HFF-Myc (cell line): ENCODE measurements at regions not wholly inside any gene's neighbourhood (a gene's known extent, or its start where the extent isn't known, plus 50 kb on each side); places are given as distances from the start of the nearest gene placed in this dataset.

Experiments used
- DNase-seq: peaks from one replicate; pipeline ENCODE4 v3.0.0-alpha.2; 2011; ENCODE audit warnings: low read depth; ENCODE audit errors: extremely low read depth
- H3K4me3 ChIP-seq: replicated peaks from 2 replicates; pipeline ENCODE4 v1.5.1; 2011; ENCODE audit warnings: low read depth, mild to moderate bottlenecking, control low read depth, low read length
- TF ChIP-seq, protein P1 (sequence below): IDR thresholded peaks from 2 replicates; pipeline ENCODE4 v1.5.1; 2012; ENCODE audit warnings: mild to moderate bottlenecking, low read depth, low read length, control low read depth; ENCODE audit errors: missing control alignments

DNA sequence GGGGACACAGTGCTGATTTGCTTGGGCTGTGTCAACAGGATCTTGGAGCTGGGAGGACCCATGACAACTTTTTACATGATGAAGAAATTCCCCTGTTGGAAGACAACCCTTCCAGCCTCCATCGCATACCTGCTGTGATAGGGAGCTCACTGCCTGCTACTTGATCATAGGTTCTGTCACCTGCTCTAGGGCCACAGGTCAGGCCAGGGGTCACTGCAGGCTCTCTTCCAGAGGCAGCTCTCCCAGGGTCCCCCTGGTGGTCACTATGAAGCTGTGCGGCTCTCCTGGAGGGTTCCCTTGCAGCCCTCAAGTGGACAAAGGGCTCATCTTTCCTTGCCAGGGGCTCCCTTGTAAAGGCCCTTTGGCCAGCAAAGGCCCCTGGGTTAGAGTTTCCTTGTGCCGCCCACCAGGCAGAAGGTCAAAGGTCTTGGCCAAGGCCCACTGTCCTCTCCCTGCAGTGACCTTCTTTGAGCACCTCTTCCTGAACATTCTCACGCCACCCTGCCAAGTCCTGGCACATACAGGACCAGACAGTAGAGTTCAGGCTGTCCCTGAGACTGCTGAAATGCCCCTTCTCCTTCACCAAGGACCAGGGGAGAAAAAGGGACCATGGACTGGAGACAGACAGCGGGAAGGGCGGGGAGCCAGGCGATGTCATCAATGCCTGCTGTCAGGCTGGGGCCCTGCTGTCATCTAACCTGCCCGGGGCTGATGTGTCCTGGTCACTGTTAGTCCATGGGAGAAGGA lies 345.1 kb downstream of the DYSF start:
- no peak overlapping the region for H3K4me3 ChIP-seq
- TF ChIP-seq, protein P1, sequence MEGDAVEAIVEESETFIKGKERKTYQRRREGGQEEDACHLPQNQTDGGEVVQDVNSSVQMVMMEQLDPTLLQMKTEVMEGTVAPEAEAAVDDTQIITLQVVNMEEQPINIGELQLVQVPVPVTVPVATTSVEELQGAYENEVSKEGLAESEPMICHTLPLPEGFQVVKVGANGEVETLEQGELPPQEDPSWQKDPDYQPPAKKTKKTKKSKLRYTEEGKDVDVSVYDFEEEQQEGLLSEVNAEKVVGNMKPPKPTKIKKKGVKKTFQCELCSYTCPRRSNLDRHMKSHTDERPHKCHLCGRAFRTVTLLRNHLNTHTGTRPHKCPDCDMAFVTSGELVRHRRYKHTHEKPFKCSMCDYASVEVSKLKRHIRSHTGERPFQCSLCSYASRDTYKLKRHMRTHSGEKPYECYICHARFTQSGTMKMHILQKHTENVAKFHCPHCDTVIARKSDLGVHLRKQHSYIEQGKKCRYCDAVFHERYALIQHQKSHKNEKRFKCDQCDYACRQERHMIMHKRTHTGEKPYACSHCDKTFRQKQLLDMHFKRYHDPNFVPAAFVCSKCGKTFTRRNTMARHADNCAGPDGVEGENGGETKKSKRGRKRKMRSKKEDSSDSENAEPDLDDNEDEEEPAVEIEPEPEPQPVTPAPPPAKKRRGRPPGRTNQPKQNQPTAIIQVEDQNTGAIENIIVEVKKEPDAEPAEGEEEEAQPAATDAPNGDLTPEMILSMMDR = peak; percentile 87
- no peak for DNase-seq

DNA sequence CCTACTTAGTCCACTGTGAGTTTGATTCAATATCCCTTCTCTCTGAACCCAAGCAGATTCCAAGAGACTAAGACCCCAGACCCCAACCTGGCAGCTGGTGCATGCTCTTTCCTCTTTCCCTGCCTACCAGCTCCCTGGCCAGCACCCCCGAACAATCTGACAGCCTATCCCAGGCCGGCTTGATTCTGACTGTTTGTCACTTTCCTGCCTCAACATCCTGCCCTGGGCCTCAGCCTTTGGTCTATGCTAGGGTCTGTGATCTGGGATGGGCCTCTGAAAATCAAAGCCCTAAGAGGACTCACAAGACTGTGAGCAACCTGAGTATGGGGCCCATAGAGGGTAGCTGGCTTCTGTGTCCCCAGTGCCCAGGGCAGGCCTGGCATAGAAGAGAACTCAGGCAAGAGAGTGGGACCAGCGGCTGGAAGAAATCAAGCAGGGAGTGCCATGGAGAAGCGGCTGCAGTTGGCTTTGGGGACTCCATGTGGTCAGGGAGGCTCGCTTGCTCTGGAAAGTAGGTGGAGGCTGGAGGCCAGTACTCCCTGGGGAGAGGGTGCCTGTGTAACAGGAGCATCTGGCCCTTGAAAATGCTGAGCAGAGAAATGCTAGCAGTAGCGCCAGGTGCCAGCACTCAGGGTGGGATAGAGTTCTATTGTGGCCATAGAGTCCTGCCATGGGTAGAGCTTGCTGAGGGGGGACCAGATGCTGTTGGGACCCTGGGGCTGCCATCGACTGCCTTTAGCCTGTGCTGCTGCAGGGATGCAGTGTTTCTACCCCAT lies 343.9 kb downstream of the DYSF start:
- TF ChIP-seq, protein P1 = no peak
- no peak for DNase-seq

DNA sequence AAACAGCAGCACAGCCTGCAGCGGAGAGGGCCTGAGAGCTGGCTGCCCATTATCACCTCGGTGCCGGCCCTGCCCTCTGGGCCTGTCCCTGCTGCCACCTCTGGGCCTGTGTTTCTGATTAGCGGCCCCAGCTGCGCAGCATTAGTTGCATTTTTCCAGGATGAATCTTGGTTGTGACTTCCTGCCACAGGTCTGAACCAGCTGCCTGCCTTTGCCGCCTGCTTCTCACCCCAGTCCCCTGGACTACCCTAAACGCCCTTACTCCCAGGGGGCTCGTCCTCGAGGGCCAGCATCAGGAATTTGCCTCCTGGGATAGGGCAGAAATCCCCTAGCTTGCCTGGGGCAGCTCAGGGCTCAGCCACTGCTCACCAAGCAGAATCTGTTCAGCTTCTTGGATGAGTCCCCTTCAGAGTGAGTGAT lies 342.8 kb downstream of the DYSF start:
- TF ChIP-seq, protein P1 = no peak
- H3K4me3 ChIP-seq = no peak overlapping the region
- peak; percentile 82 for DNase-seq

More for the DNA sequence above, 343.9 kb downstream of the DYSF start:
- H3K4me3 ChIP-seq = no peak overlapping the region

DNA sequence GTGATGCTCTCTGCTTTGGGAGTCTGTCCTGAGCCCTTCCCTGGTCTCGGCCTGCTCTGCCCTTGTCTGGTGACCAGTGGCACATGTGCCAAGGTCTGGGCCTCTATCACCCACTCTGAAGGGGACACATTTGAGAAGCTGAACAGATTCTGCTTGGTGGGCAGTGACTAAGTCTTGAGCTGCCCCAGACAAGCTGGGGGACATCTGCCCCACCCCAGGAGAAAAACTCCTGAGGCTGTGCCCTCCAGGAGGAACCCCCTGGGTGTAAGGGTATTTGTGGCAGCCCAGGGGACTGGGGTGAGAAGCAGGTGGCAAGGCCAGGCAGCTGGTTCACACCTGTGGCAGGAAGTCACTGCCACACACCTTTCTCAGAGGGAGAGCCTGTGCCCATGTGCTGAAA lies 342.1 kb downstream of the DYSF start:
- TF ChIP-seq, protein P1 = no peak
- DNase-seq = no peak
- H3K4me3 ChIP-seq = no peak overlapping the region

DNA sequence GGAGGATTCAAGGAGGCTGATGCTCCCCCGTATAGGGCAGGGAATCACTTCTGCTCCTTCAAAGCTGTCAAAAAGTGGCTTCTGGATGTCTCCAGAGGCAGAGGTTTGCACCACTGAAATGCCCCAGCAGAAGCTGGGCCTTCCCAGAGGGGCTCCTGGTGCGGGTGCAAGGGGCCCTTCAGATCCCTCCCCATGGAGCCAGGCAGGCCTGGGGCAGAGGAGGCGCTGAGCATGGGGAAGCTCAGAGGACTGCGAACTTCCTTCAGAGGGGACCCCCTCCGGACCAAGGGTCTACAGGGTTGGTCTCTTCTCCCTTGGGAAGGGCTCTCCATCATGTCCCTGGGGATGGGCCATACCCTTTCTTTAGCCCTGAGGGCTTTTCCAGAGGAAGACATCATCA lies 341.2 kb downstream of the DYSF start:
- H3K4me3 ChIP-seq = no peak overlapping the region
- TF ChIP-seq, protein P1 = no peak
- no peak for DNase-seq

DNA sequence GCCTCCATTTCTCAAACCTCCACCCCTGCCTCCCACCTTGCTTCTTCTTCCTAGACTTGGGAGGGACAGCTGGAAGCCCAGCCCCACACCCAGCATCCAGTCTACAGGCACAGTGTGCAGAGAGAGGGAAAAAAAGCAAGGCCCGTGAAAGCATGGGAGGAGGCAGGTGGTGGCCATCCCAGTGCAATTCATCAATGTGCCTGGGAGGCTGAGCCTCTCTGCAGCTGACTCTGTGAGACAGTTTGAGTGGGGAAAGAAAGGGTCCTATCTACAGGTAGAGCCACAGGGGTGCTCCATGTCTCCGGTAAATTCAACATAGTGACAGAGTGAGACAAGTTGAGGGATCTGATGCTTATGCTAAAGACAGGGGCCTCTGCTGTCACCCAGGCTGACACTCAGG lies 340.6 kb downstream of the DYSF start:
- TF ChIP-seq, protein P1 = no peak
- H3K4me3 ChIP-seq = no peak overlapping the region
- no peak for DNase-seq
